HUES6 (cell line): ENCODE measurements at regions not wholly inside any gene's neighbourhood (a gene's known extent, or its start where the extent isn't known, plus 50 kb on each side); places are given as distances from the start of the nearest gene placed in this dataset.

ENCODE experiments used
- H3K27ac ChIP-seq: 2 replicates; pipeline ENCODE4 v1.7.0; 2013; ENCODE audit warnings: low read depth, mild to moderate bottlenecking, low read length, inconsistent platforms
- H3K27me3 ChIP-seq: 2 replicates; pipeline ENCODE4 v1.6.1; 2013; ENCODE audit warnings: low read length; ENCODE audit not compliant: control insufficient read depth, insufficient read depth
- H3K36me3 ChIP-seq: 2 replicates; pipeline ENCODE4 v1.6.1; 2013; ENCODE audit warnings: low read length; ENCODE audit not compliant: control insufficient read depth, insufficient read depth
- H3K4me1 ChIP-seq: 2 replicates; pipeline ENCODE4 v1.6.1; 2013; ENCODE audit warnings: low read length; ENCODE audit not compliant: control insufficient read depth, insufficient read depth
- H3K4me3 ChIP-seq: 2 replicates; pipeline ENCODE4 v1.5.1; 2013; ENCODE audit warnings: low read depth, low read length
- H3K9ac ChIP-seq: one replicate; pipeline ENCODE4 v1.6.1; 2013; ENCODE audit warnings: mild to moderate bottlenecking, low read length
- H3K9me3 ChIP-seq: 2 replicates; pipeline ENCODE4 v1.6.1; 2013; ENCODE audit warnings: low read depth, low read length; ENCODE audit not compliant: control insufficient read depth, insufficient read depth

DNA sequence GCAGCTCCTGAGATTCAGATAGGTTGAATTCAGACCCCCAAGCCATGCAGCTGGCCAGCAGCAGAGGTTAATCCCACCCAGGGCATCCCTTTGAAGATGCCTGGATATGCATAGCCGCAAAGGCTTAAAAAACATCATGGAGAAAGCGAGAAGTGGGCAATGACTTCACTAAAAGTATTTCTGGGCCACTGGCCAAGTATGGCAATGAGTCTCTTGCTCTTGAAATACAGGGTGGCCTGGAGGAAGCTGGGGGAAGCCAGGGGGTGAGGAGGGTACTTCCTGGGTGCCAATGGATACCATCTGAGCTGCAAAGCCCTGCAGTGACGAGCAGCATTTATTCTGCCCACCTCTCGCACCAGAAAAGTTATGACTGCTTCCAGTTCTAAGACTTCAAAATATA lies 539.3 kb upstream of the TBX3 start:
- H3K36me3 ChIP-seq: no peaks in the 10 kb centered on the region
- no peak overlapping the region for H3K9ac ChIP-seq
- no peak overlapping the region for H3K4me3 ChIP-seq
- no peaks in the 10 kb centered on the region for H3K27me3 ChIP-seq
- H3K4me1 ChIP-seq: peaks cover 3% of the 10 kb centered on the region; the same call in 1 of the 2 replicates
- H3K9me3 ChIP-seq: no peaks in the 10 kb centered on the region
- no peak overlapping the region for H3K27ac ChIP-seq

DNA sequence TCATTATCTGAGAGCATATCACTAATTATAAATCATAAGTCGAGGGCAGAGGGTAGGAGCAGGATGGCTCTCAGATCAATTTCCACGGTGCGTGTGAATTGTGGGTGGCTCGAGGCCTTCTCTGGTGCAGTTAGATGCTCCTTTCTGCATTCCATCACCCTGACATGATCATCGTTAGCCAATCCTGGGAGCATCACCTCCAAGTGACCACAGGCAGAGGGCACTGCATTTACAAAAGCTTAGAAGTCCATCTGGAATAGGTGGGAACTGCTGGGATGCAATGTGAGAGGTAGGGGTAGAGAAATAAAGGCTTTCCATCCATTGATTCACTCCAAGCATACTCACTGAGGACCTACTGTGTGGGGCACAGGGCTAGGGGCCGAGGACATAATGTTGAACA lies 538.2 kb upstream of the TBX3 start:
- Histone ChIP-seq H3K9me3 (no peaks in the 10 kb centered on the region), H3K36me3 (no peaks in the 10 kb centered on the region), H3K27ac (no peak overlapping the region), H3K9ac (no peak overlapping the region), H3K4me1 (no peaks in the 10 kb centered on the region; the same call in 1 of the 2 replicates), H3K4me3 (no peak overlapping the region), H3K27me3 (no peaks in the 10 kb centered on the region)

DNA sequence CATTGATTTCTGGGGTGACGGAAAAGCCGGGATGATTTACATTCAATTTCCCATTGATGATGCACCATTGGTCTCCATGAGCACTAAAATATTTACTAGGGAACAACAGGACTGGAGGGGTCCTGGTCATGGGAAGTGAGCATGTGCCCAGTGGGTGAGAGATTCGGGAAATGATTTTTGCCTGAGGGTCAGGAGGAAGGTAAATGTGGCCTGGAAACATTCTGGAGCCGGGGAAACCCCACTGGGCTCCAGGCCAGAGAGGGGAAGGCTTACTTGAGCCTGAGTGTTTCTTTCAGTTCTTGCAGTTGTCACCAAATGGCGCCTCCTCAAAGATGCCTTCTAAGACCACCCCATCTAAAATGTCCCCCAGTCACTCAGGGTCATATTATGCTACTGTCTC lies 532.3 kb upstream of the TBX3 start:
- Histone ChIP-seq H3K27ac (no peak overlapping the region), H3K9me3 (peaks cover 8% of the 10 kb centered on the region), H3K36me3 (no peaks in the 10 kb centered on the region), H3K27me3 (no peaks in the 10 kb centered on the region), H3K9ac (no peak overlapping the region), H3K4me1 (peaks cover 9% of the 10 kb centered on the region; the same call in 1 of the 2 replicates), H3K4me3 (no peak overlapping the region)

DNA sequence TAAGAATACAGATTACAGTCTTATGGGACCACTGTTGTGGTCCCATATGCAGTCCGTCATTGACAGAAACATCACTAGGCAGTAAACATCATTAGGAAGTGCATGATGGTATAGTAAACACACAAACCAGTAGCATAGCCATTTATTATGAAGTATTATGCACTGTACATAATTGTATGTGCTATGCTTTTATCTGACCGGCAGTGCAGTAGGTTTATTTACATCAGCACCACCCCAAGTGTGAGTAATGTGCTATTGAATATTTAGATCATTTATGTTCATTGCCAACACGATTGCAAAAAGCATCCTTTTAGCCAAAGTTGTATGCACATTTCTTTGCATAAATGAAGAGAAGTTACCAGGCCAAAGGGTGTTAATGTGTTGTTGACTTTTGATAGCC lies 531.6 kb upstream of the TBX3 start:
- no peaks in the 10 kb centered on the region for H3K36me3 ChIP-seq
- H3K4me1 ChIP-seq: peaks cover 9% of the 10 kb centered on the region; the same call in 1 of the 2 replicates
- no peaks in the 10 kb centered on the region for H3K27me3 ChIP-seq
- H3K9ac ChIP-seq: no peak overlapping the region
- H3K27ac ChIP-seq: no peak overlapping the region
- peaks cover 8% of the 10 kb centered on the region for H3K9me3 ChIP-seq
- no peak overlapping the region for H3K4me3 ChIP-seq

DNA sequence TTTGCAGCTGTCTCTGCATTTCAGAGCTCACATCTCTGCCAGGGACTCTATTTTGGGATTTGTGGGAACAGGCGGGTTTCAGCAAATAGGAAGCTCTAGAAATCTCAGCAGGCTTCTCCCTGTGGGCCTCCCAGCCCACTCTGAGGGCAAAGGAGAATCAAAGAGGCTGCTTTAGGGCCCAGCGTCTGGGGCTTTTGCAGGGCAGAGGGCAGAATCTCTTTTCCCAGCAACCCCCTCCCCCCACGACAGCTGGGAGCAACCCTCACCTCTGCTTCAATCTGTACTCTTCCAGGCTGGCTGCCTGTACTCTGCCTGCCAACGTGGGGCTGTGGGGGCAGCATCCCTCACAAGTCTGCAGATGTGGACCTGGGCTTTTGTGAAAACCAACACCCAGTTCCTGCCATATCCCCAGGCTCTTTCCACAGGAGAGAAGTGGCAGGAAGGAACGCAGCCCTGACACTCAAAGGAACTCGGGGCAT lies 529.6 kb upstream of the TBX3 start:
- H3K27ac ChIP-seq: no peak overlapping the region
- H3K9me3 ChIP-seq: peaks cover 8% of the 10 kb centered on the region
- no peaks in the 10 kb centered on the region for H3K27me3 ChIP-seq
- no peak overlapping the region for H3K4me3 ChIP-seq
- H3K36me3 ChIP-seq: no peaks in the 10 kb centered on the region
- H3K9ac ChIP-seq: no peak overlapping the region
- peaks cover 11% of the 10 kb centered on the region; the same call in 1 of the 2 replicates for H3K4me1 ChIP-seq

DNA sequence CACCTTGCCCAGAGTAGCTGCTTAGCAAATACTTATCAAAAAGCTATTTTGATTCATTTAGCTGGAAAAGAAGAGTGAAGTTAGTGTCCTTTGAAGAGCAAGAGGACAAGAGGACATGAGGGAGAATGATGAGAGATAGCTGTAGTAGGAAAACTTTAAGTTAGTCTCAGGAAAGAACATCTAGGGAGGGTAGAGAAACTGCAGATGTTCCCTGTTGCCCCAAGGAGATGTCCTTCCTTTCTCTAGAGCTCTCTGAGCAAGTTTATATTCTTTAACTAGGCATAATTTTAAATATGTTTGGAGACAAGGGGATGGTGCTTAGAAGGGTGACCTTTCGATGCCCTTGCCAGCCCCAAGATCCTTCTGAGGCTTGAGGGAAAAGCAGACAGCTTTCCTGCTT lies 529.1 kb upstream of the TBX3 start:
- Histone ChIP-seq H3K9me3 (peaks cover 8% of the 10 kb centered on the region), H3K4me1 (peaks cover 11% of the 10 kb centered on the region; the same call in 1 of the 2 replicates), H3K36me3 (no peaks in the 10 kb centered on the region), H3K27ac (no peak overlapping the region), H3K9ac (no peak overlapping the region), H3K27me3 (no peaks in the 10 kb centered on the region), H3K4me3 (no peak overlapping the region)

DNA sequence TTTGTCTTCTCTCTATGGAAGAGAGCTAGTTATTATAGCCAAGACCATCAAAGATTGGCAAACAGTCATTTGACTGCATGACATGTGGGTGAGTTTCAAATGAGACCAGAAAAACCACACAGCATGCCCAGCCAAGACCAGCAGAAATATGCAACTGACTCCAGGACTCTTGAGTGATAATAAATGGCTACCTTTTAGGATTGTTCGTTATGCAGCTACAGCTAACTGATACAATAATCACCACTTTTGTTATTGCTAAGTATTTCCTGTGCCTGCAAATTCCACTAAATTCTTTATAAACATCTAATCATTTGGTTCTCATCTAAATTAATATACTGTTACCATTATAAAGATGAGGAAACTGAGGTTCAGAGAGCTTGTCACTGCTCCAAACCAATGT lies 528.4 kb upstream of the TBX3 start:
- Histone ChIP-seq H3K27ac (no peak overlapping the region), H3K9ac (no peak overlapping the region), H3K36me3 (no peaks in the 10 kb centered on the region), H3K4me1 (peaks cover 14% of the 10 kb centered on the region; the same call in 1 of the 2 replicates), H3K27me3 (no peaks in the 10 kb centered on the region), H3K4me3 (no peak overlapping the region), H3K9me3 (peaks cover 8% of the 10 kb centered on the region)

DNA sequence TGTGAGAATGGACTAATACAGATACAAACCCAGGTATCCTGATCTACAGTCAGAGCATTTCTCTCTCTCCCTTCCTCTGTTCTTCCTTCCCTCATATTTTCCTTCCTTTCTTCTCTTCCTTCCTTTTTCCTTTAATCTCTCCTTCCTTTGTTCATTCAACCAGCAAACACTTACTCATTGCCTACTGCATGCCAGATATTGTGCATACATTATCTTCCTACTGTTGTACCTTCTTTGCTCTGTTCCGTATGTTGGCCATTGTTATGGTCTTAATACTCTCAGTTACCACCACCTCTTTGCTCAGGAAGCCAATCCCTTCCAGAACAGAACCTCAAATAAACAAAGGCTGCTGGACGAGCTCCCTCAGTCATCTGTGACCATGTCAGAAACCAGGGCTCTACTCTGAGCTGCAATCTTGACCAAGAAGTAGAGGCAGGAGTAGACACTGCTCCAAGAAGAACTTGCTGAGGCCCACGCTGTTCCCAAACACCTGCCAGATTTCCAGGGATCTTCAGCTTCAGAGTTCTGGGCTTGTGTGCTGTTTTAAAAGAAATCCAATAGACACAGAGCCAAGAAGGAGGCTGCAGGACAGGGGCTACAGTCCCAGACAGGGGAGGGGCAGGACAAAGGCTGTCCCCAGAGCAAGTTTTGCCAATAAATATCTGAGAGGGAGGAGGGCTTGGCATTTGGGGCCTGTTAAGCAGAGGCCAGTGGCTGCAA lies 526.7 kb upstream of the TBX3 start:
- Histone ChIP-seq H3K9ac (no peak overlapping the region), H3K4me3 (no peak overlapping the region), H3K36me3 (no peaks in the 10 kb centered on the region), H3K9me3 (peaks cover 8% of the 10 kb centered on the region), H3K27ac (no peak overlapping the region), H3K27me3 (no peaks in the 10 kb centered on the region), H3K4me1 (peaks cover 20% of the 10 kb centered on the region; the same call in 1 of the 2 replicates)

DNA sequence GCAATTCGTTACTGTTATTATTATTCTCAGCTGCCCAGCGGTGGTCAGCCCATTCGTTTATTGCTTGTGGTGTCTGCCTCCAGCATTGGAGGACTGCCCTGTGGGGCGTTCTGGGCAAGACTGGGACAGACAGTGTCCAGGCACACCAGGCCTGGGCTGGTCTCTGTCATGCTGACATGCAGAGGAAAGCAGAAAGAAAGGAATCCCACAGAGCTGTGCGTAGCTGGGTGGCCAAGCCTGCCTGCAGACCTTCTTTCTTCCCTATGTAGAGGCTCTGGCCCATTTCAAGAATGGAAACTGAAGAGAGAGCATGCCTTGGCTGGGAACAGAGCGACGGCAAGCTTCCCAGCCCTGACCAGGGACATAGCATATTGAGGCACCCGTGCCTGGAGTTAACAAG lies 525.3 kb upstream of the TBX3 start:
- H3K9ac ChIP-seq: no peak overlapping the region
- peaks cover 26% of the 10 kb centered on the region for H3K4me1 ChIP-seq
- H3K36me3 ChIP-seq: no peaks in the 10 kb centered on the region
- H3K27me3 ChIP-seq: no peaks in the 10 kb centered on the region
- peaks cover 8% of the 10 kb centered on the region for H3K9me3 ChIP-seq
- no peak overlapping the region for H3K4me3 ChIP-seq
- H3K27ac ChIP-seq: no peak overlapping the region; the same call in 1 of the 2 replicates

DNA sequence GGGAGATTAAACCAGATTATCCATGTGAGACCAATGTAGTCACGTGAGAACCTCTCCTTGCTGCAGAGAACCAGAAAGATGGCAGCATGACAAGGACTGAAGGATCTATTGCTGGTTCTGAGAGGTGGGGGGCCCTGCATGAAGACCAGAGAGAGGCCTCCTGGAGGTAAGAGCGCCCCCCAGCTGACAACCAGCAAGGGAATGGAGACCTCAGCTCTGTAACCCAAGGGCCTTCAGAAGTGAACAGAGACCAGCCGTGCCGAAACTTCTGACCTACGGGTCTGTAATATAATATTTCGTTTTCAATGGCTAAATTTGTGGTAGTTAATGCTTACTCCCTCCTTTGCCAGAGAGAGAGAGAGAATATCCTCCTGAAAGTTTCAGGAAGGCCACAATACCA lies 524.1 kb upstream of the TBX3 start:
- H3K9ac ChIP-seq: no peak overlapping the region
- H3K4me1 ChIP-seq: peaks cover 20% of the 10 kb centered on the region
- no peaks in the 10 kb centered on the region for H3K27me3 ChIP-seq
- no peaks in the 10 kb centered on the region for H3K36me3 ChIP-seq
- H3K27ac ChIP-seq: no peak overlapping the region
- peaks cover 8% of the 10 kb centered on the region for H3K9me3 ChIP-seq
- no peak overlapping the region for H3K4me3 ChIP-seq

DNA sequence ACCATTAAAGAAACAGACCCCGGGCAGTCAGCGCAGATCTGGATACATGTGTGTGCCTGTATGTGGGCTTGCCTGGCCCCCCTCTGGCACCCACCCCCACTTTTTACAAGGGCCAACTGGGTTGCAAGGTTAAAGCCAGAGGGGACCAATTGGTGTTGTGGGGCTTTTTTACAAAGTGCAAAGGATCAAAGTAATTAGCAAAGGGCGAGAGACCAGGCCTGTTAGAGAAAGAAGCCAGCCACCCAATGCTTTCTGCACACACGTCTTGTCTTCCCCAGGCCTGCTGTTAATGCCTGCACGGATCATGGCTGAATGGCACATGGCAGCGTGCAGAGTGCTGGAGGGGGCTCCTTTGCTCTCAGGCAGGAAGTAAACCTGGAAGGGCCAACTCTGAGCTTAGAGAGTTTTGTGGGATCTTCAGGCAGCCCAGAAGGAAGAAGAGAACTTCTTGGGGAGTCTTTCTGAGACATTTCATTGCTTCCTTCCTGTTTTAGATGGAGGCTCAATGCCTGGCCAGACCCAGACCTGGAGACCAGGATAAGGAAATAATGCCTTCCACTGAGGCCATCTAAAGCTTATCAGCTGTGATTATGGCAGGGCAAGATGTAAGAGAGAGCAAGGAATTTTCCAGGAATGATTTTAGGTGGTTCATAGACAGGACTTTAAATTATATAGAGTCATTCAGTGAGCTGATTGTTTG lies 523.4 kb upstream of the TBX3 start:
- H3K4me3 ChIP-seq: no peak overlapping the region
- no peak overlapping the region for H3K9ac ChIP-seq
- no peaks in the 10 kb centered on the region for H3K36me3 ChIP-seq
- peaks cover 20% of the 10 kb centered on the region for H3K4me1 ChIP-seq
- H3K27me3 ChIP-seq: no peaks in the 10 kb centered on the region
- H3K9me3 ChIP-seq: peaks cover 5% of the 10 kb centered on the region
- no peak overlapping the region for H3K27ac ChIP-seq
